ENCODE measurements at regions not wholly inside any gene's neighbourhood (a gene's known extent, or its start where the extent isn't known, plus 50 kb on each side); places are given as distances from the start of the nearest gene placed in this dataset.

GRCh38 chrX:96438803-96439202 is 245.8 kb upstream of the DIAPH2 start:
- DNase-seq (ENCODE audit: extremely low read depth, low read depth) = no peak
- TF ChIP-seq CTCF (IDR thresholded peaks at IDR 0.05; ENCODE audit: low read depth, low read length) = no peak

GRCh38 chrX:96440941-96441340 is 243.7 kb upstream of the DIAPH2 start:
- no peak for DNase-seq (ENCODE audit: extremely low read depth, low read depth)
- TF ChIP-seq CTCF (IDR thresholded peaks at IDR 0.05; ENCODE audit: low read depth, low read length) = no peak

DNA sequence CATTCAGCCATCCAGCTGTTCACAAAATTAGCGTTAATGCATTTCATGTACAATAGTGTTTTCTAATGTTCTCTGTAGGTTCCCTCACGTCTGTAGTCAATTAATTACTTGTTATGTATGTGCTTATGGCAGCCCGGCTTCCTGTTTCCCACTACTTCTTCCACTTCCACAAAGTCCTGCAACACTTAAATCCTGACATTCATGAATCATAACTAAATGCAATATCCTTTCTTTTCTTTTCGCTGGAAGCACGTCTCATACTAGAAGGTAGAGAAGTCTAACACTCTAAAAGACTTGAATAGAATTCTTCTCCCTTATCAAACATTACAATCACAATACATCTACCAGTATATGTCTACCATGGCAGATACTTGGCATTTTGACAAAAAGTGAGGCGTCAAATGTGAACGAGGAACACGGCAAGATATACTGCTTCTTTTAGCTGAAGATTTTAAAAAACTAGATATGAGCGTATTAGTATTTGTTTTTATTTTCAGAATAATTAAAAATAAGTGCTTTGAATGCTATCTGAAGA is 239.0 kb upstream of the DIAPH2 start:
- DNase-seq (ENCODE audit: extremely low read depth, low read depth) = no peak
- TF ChIP-seq CTCF (IDR thresholded peaks at IDR 0.05; ENCODE audit: low read depth, low read length) = no peak

GRCh38 chrX:96446524-96446923 is 238.1 kb upstream of the DIAPH2 start:
- DNase-seq (ENCODE audit: extremely low read depth, low read depth) = no peak

GRCh38 chrX:96447161-96447560 is 237.5 kb upstream of the DIAPH2 start:
- TF ChIP-seq CTCF (IDR thresholded peaks at IDR 0.05; ENCODE audit: low read depth, low read length) = no peak
- no peak for DNase-seq (ENCODE audit: extremely low read depth, low read depth)

More at GRCh38 chrX:96446524-96446923, 238.1 kb upstream of the DIAPH2 start:
- TF ChIP-seq CTCF (IDR thresholded peaks at IDR 0.05; ENCODE audit: low read depth, low read length) = no peak

GRCh38 chrX:96449191-96449590 is 235.5 kb upstream of the DIAPH2 start:
- DNase-seq (ENCODE audit: extremely low read depth, low read depth) = no peak
- no peak for TF ChIP-seq CTCF (IDR thresholded peaks at IDR 0.05; ENCODE audit: low read depth, low read length)

DNA sequence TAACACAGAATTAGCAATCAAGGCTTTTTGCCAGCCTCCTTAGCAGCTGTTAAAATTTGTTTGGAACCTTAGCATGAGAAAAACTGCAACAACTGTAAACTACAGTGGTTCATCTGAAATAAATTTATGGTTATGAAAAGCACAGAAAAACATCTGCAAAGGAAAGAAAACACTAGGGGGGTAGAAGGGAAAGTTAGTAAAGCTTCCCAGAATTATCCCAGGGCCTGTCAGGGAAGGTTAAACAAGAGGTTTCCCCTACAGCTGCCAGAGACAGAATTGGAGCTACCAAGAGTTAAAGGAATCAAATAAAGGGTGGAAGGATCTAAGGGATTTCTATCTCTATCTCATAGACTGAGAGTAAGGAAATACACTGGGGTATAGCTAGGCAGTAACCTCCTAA is 234.7 kb upstream of the DIAPH2 start:
- DNase-seq (ENCODE audit: extremely low read depth, low read depth) = no peak
- TF ChIP-seq CTCF (IDR thresholded peaks at IDR 0.05; ENCODE audit: low read depth, low read length) = no peak

All from AG09319 (cell line).